ENCODE measurements at regions not wholly inside any gene's neighbourhood (a gene's known extent, or its start where the extent isn't known, plus 50 kb on each side); places are given as distances from the start of the nearest gene placed in this dataset.
A peak's percentile ranks its signal among the peaks of the same experiment; 100 is the strongest.

DNA sequence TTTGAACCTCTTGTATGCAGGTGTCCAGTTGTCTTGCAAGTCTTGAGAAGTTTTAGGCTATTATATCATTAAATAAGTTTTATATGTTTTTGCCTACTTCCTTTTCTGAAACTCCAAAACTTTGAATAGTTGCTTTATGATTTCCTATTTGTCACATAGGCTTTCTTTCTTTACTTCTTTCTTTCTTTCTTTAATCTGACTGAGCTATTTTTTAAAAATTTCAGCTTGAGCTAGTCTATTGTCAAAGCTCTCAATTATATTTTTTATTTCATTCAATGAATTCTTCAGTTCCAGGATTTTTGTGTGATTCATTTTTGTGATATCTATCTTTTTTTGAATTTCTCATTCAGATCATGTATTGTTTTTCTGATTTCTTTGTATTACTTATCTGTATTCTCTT lies 102.1 kb upstream of the TMEM178A start:
- TF ChIP-seq, protein P1, sequence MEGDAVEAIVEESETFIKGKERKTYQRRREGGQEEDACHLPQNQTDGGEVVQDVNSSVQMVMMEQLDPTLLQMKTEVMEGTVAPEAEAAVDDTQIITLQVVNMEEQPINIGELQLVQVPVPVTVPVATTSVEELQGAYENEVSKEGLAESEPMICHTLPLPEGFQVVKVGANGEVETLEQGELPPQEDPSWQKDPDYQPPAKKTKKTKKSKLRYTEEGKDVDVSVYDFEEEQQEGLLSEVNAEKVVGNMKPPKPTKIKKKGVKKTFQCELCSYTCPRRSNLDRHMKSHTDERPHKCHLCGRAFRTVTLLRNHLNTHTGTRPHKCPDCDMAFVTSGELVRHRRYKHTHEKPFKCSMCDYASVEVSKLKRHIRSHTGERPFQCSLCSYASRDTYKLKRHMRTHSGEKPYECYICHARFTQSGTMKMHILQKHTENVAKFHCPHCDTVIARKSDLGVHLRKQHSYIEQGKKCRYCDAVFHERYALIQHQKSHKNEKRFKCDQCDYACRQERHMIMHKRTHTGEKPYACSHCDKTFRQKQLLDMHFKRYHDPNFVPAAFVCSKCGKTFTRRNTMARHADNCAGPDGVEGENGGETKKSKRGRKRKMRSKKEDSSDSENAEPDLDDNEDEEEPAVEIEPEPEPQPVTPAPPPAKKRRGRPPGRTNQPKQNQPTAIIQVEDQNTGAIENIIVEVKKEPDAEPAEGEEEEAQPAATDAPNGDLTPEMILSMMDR (IDR thresholded peaks at IDR 0.05; ENCODE audit: insufficient read depth, low read length), result no peak
- no peak overlapping the region for H3K4me3 ChIP-seq (ENCODE audit: low read depth, low read length)
- no peak for DNase-seq (ENCODE audit: low read depth)

DNA sequence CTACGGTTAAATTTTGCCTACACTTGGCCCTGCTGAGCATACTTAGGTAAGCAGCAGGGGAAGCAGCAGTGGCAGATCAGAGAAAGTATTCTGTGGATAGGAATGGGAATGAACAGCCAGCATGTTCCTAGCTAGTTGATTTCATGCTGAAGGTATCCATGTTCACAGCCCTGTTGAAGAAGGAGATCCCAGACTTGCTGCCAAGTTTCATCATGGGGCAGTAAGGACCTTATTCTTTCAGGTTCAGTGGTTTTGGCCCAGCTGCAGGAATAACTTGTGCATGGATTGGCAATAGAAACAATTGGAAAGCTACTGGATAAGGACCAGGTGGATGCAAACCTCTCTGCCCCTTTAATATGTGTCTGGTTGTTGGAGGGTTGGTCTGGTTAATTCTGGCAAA lies 98.2 kb upstream of the TMEM178A start:
- DNase-seq (ENCODE audit: low read depth), result peak; percentile 86
- H3K4me3 ChIP-seq (ENCODE audit: low read depth, low read length), result no peak overlapping the region
- TF ChIP-seq, protein P1 (IDR thresholded peaks at IDR 0.05; ENCODE audit: insufficient read depth, low read length), result no peak

DNA sequence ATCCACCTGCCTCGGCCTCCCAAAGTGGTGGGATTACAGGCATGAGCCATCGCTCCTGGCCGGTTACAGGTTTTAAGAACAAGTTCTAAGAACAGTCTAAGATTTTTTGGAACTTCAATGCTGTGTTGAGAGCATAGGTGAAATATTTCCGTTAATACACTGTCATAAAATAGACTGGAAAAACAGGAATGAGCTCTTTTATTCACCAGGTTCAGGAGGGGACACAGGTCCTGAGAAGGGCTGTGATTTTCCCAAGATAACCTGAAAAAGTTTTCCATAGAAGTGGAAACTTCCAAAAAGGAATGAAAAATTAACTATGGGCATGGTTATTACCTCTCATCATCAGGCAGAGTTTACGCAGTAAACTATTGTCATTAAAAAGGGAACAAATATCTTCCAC lies 97.6 kb upstream of the TMEM178A start:
- DNase-seq (ENCODE audit: low read depth), result no peak
- TF ChIP-seq, protein P1 (IDR thresholded peaks at IDR 0.05; ENCODE audit: insufficient read depth, low read length), result no peak
- H3K4me3 ChIP-seq (ENCODE audit: low read depth, low read length), result no peak overlapping the region

DNA sequence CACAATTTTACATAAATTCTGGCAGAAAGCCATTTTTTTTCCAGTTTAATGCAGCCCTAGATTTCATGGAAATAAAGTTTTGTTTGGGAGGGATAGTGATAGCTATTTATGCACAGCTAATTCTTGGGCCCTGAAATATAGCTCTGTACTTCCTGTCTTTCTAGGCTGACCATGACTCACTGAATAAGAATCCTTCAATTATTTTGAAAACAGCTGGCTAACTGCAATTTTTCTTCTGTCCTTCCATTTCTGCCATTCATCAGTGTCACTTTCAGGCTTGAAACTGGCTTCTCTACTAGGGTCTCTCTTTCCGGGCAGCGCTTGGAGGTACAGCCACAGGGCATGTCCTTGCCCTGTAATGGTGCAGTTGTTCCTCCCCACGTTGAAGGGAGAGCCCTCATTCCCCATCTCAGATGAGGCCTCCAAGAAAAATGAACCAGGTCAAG lies 97.1 kb upstream of the TMEM178A start:
- peak; percentile 89 for DNase-seq (ENCODE audit: low read depth)
- TF ChIP-seq, protein P1 (IDR thresholded peaks at IDR 0.05; ENCODE audit: insufficient read depth, low read length), result no peak
- H3K4me3 ChIP-seq (ENCODE audit: low read depth, low read length), result no peak overlapping the region

DNA sequence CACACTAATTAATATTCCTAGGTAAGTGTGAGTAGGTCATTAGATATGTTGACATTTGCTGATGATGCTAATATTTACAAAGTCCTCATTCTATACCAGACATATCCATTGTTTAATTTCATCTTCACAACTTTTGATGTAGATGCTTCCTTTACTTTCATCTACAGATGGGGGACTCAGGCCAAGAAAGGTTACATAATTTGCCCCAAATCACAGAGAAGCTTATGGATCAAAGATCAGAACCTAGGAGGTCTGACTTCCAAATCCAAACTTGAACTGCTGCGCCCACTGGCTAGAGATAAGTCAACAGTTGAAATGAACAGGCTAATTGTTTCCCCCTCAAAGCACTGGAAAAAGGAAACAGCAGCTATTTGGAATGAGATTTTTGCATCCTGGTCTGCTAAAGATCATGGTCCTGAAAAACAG lies 95.6 kb upstream of the TMEM178A start:
- DNase-seq (ENCODE audit: low read depth), result no peak
- TF ChIP-seq, protein P1 (IDR thresholded peaks at IDR 0.05; ENCODE audit: insufficient read depth, low read length), result no peak
- H3K4me3 ChIP-seq (ENCODE audit: low read depth, low read length), result no peak overlapping the region

DNA sequence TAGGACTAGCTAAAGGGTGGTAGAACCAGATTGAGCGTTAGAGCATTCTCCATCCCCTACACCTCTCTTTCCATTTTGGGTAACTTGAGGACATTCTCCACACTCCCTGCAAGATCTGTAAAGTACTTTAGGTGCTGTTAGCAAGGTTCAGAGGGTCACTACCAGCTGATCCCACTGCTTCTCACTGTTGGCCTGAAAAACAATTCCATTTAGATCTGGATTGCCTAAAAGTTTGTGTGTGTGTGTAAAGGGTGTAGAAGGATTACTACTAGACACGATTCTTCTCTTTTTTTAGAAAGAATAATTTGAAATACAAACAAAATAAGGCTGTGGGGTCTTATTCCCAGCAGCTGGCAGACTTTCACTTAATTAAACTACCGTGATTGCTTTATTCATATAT lies 95.1 kb upstream of the TMEM178A start:
- no peak overlapping the region for H3K4me3 ChIP-seq (ENCODE audit: low read depth, low read length)
- TF ChIP-seq, protein P1 (IDR thresholded peaks at IDR 0.05; ENCODE audit: insufficient read depth, low read length), result no peak
- DNase-seq (ENCODE audit: low read depth), result no peak

DNA sequence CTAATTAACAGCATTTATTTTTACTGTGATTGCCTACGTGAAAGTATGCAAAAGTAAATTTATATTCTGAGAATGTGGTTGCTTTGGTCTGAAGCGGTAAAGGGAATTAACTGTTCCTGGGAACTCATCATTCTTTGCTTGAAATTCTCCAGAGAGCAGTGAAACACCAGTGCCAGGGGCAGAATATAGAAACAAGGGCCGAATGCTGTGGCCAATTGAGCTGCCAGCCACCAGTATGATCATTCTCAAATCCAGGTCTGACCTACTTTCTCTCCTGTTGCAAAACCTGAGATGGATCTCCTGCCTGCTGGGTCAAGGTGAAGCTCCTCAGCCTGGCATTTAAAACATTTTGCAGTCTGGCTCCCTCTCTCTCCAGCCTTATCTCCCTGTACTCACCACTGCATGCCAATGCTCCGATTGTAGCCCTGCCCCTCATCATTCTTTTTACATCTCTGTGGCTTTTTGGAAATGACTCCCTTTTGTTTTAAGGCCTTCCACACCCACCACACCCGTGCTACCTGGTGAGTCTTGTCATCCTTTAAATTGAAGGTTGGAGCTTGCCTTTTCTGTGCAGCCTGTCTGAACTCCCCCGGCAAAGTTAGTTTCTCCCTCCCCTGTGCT lies 94.5 kb upstream of the TMEM178A start:
- no peak overlapping the region for H3K4me3 ChIP-seq (ENCODE audit: low read depth, low read length)
- peak; percentile 50 for DNase-seq (ENCODE audit: low read depth)
- TF ChIP-seq, protein P1 (IDR thresholded peaks at IDR 0.05; ENCODE audit: insufficient read depth, low read length), result no peak

All from fibroblast of the aortic adventitia (primary cell).